C1 segment of cervical spinal cord (tissue), 14 donors: ENCODE measurements at regions not wholly inside any gene's neighbourhood (a gene's known extent, or its start where the extent isn't known, plus 50 kb on each side); places are given as distances from the start of the nearest gene placed in this dataset.

Experiments
- DNase-seq, 14 donors: peaks; one replicate each; lab custom pipeline; 2025; lab: John Stamatoyannopoulos, UW

DNA sequence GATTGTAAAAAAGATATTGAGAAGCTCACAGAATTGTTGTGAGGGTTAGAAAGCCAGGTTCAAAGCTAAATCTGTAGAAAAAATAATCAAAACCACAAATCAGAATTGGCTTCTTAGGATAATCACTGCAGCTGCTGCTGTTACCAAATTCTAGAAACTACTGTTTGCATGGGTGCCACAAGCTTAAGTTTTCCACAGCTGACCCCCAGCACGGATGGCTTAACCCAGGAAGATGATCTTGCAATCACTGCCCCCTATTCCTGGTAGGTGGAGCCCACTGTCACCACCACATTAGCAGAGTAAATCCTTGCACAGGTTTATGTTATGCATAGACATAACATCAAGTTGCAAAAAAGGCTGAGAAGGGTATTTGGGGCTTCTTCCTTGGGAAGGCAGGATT, 877.8 kb upstream of the ADGRL2 start:
- no peak for DNase-seq

GRCh38 chr1:80919426-80919825, 881.3 kb upstream of the ADGRL2 start:
- no peak for DNase-seq

DNA sequence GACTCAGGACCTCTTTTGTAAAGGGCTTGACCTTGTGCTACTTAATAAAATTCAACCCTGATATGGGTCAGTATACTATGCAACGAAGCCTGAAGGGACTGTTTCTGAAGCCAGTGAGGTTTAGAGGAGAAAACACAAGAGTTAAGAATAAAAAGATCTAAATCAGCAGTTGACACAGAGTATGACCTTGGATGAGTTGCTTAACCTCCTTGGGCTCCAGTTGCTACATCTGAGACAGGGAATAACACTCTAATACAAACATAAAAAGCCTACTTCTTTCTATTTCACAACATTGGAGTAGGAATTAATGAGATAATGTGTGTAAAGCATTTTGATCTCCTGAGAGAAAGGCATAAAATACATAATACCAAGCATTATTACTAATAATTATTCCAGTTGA, 882.4 kb upstream of the ADGRL2 start:
- no peak for DNase-seq

- DNase-seq: no peak
Observed at GRCh38 chr1:80917826-80918225, 882.9 kb upstream of the ADGRL2 start.

DNA sequence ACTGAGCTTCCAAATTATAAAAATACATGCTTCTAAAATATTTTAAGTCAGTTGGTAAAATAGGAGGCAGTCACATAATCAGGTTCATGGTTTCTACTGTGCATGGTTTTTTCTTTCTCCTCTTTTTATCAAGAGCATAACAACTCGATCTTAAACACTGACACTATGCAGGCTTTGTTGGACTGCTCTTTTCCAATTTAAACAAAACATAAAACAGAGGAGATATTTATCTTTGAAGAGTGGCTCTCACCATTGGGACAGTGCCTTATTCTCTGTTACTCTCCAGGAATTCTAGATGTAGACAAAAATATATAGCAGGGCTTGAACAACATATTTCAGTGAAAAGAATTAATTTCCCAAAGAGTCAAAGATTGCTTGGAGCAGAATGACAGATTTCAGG, 883.5 kb upstream of the ADGRL2 start:
- no peak for DNase-seq

- no peak for DNase-seq
Observed at GRCh38 chr1:80915491-80915890, 885.2 kb upstream of the ADGRL2 start.

DNA sequence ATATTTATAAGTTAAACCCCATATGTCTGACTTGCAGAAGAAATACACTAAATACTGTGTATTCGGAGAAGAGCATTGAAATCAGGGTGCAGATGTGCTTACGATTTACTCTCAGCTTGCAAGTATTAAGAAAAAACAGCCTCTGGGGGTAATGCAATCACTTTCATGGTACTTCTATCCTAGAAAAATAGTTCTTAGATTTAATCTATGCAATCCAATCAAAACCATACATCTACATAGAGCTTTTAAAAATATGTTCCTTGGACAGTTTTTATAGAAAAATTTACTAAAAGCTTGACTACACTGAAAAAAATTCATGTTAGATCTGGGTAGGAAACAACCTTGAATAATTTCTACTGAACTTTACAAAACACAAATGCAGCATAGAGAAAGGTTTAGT, 890.3 kb upstream of the ADGRL2 start:
- DNase-seq: no peak

DNA sequence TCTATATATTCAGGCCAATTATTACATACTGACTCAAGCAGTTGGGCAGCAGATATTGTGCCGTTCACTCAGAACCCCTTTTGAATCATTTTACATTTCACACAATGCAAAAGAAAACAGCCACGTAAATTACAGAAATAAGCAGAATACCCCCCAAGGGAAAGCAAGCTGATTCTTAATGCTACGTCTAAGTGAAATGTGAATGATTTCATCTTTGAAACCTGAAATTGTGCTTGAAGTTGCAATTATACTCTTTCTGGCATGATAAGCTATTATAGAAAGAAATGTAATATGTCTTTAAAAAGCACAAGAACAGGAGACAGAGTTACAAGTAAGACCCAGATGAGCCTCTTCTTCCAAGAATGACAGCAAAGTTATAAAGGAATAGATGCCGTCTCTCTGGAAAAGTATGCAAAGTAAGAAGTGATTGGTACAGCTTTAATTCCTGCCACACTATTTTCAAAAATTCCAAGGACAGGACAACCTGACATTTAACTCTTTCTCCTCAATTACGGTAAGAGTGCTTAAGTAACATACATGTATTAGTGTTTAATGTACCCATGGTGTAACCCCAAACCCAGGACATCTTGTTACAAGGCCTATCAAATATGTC, 891.5 kb upstream of the ADGRL2 start:
- no peak for DNase-seq

- DNase-seq: no peak
Observed at GRCh38 chr1:80896781-80897356, 903.9 kb upstream of the ADGRL2 start.

DNA sequence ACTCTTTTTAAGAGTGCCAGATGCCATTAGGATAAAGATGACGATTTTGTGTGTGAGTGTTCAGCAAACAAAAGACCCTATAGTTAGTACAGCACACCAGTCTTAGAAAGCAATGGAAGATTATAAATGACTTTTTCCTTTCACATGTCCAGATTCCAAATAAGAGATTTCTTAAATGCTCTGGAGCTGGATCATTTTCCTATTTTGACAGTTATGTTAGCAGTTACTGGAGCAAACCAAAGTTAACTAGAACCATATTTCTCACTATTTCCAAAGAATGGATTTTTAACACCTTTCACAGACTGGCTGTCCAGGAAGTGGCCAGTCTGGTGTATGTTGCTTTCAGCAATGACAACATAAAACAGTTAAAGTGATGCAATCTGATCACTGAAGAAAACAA, 905.8 kb upstream of the ADGRL2 start:
- no peak for DNase-seq

DNA sequence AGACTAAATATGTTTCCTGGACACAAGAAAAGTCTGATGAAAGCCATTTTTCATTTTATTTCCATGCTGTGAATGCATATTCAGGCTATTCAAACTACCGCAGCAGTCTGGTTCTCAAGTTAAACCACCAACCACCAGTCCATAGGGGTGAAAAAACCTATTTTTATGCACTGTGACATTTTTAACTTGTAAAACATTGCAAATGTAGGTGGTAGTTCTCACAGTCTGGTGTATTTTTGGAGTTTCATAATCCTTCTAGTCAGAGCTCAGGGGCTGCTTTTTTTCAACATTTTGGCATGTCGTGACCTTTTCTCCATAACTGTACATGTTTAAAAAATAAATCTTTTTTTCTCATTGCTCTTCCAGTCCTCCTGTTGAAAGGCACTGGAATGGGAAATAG, 907.6 kb upstream of the ADGRL2 start:
- DNase-seq: no peak

GRCh38 chr1:80892539-80892938, 908.2 kb upstream of the ADGRL2 start:
- no peak for DNase-seq

DNA sequence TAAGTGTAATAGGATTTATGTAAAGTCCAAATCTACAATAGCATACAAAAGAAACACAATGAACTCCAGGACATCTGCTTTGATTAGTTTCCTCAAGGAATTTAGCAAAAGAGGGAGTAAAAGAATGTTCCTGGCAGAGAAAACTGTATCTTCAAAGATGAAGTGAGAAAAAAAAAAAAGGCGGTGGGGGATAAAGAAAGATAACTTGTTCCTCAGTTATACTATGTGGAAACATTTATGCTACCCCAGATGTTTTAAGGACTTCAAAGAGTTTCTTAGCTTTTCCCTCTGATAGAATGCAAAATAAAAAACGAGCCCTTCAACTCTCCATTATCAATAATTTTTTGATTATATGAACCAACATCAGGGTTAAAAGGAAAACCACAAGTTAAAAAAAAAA, 908.9 kb upstream of the ADGRL2 start:
- DNase-seq: no peak

GRCh38 chr1:80882553-80882952, 918.2 kb upstream of the ADGRL2 start:
- DNase-seq: no peak

GRCh38 chr1:80878343-80878742, 922.4 kb upstream of the ADGRL2 start:
- DNase-seq: no peak

- DNase-seq: no peak
Observed at GRCh38 chr1:80876035-80876434, 924.7 kb upstream of the ADGRL2 start.

GRCh38 chr1:80869299-80869698, 931.4 kb upstream of the ADGRL2 start:
- no peak for DNase-seq

GRCh38 chr1:80847904-80848303, 952.8 kb upstream of the ADGRL2 start:
- DNase-seq: peak in 1 of 14 donors; percentile 0

GRCh38 chr1:80846966-80847365, 953.8 kb upstream of the ADGRL2 start:
- DNase-seq: no peak

GRCh38 chr1:80842796-80843195, 957.9 kb upstream of the ADGRL2 start:
- no peak for DNase-seq

- no peak for DNase-seq
Observed at GRCh38 chr1:80841261-80841660, 959.5 kb upstream of the ADGRL2 start.

GRCh38 chr1:80837066-80837465, 963.7 kb upstream of the ADGRL2 start:
- no peak for DNase-seq

GRCh38 chr1:80836505-80836904, 964.2 kb upstream of the ADGRL2 start:
- no peak for DNase-seq

DNA sequence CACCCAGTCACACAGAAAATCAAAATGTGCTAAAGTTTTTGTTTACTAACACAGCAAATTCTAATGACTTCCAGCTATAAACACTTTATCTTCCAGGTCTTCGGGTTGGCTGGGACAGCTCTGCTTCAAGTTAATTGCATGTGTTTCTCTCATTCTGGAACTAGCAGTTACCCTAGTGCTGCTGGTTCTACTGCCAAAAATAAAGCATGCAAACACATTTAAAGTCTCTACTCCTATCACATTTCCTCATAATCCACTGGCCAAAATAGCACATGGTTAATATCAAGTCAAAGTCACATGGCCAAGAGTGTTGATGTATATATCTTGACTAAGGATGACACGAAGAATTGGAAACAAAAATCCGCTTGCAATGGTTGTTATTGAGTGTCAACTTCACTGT, 973.1 kb upstream of the ADGRL2 start:
- DNase-seq: no peak
